ENCODE measurements at regions not wholly inside any gene's neighbourhood (a gene's known extent, or its start where the extent isn't known, plus 50 kb on each side); places are given as distances from the start of the nearest gene placed in this dataset.

GRCh38 chr20:17832236-17832915, 132.6 kb downstream of the BANF2 start:
- TF ChIP-seq EZH2 (IDR thresholded peaks at IDR 0.05) (no peak), CTCF (IDR thresholded peaks at IDR 0.05 in 2 of 3, conservative IDR thresholded peaks at IDR 0.05 in 1 of 3; ENCODE audit: borderline replicate concordance in 1 of 3, insufficient read depth in 1 of 3, low read depth in 2 of 3, low read length in 2 of 3) (no peak), POLR2A (IDR thresholded peaks at IDR 0.05; ENCODE audit: borderline replicate concordance, extremely low read depth, insufficient read depth, insufficient read length) (no peak), EZH2phosphoT487 (IDR thresholded peaks at IDR 0.05; ENCODE audit: borderline replicate concordance) (no peak), TCF7L2 (IDR thresholded peaks at IDR 0.05; ENCODE audit: borderline replicate concordance, extremely low read depth, insufficient read depth, insufficient read length) (no peak), ZBTB33 (IDR thresholded peaks at IDR 0.05; ENCODE audit: extremely low read depth, insufficient replicate concordance, low read length) (no peak), ELF1 (IDR thresholded peaks at IDR 0.05; ENCODE audit: borderline replicate concordance, low read depth) (no peak)

Data from HCT116 (cell line).